ENCODE measurements at regions not wholly inside any gene's neighbourhood (a gene's known extent, or its start where the extent isn't known, plus 50 kb on each side); places are given as distances from the start of the nearest gene placed in this dataset.

DNA sequence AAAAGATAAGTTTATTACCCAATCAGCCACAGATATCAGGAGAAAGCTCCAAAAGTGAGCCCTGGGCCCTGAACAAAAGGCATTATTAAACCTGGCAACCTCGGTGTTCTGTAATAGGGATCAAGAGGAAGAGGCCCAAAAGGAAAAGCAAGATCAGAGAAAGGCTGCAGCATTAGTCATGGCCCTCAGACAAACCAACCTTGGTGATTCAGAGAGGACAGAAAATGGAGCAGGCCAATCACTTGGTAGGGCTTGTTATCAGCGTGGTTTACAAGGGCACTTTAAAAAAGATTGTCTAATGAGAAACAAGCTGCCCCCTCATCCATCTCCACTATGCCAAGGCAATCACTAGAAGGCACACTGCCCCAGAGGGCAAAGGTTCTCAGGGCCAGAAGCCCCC, 75.7 kb downstream of the AGTR2 start:
- no peaks in the 10 kb centered on the region for H3K36me3 ChIP-seq (ENCODE audit: control insufficient read depth in 2 of 2, insufficient read depth in 2 of 2, low read length in 1 of 2)
- H3K4me3 ChIP-seq (ENCODE audit: low read depth in 1 of 2, low read length in 2 of 2): no peak overlapping the region
- no peaks in the 10 kb centered on the region for H3K27me3 ChIP-seq (ENCODE audit: control insufficient read depth in 1 of 2, insufficient read depth in 2 of 2, low read length in 2 of 2)
- H3K27ac ChIP-seq (ENCODE audit: low read depth in 2 of 2, low read length in 1 of 2): no peak overlapping the region
- no peaks in the 10 kb centered on the region for H3K4me1 ChIP-seq (ENCODE audit: control insufficient read depth in 2 of 2, insufficient read depth in 2 of 2, low read length in 1 of 2)
- peaks cover 0 to 3% of the 10 kb centered on the region in 2 donors for H3K9me3 ChIP-seq (ENCODE audit: control insufficient read depth in 2 of 2, insufficient read depth in 1 of 2, low read depth in 1 of 2, low read length in 1 of 2)
- WGBS, 2 donors: 53 to 72% methylated on average over 2 of the region's 2 CpGs

DNA sequence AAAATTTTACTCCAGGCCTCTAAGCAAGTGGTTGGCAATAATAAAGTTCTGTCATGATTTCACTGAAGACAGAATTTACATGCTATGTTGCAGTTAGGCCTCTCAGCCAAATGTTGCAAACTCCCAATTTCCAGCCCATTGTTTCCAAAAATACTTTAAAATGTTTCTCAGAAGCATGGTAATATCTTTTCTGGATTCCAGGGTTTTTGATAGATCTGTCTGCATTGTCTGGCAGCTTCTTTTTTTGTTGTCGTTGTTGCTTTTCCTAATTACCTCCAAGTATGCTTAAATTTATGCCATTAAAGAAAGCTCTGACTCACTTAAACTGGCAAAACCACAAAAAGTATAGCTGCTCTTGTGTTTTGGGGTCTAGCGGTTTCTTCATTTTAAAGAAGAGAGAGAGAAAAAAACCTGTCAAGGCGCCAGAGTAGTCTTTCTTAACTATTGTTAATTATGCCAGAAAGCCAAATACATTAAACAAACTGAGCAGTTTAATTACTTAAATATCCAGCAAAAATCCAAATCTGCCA, 97.0 kb downstream of the AGTR2 start:
- H3K36me3 ChIP-seq (ENCODE audit: control insufficient read depth in 2 of 2, insufficient read depth in 2 of 2, low read length in 1 of 2): no peaks in the 10 kb centered on the region
- no peak overlapping the region for H3K27ac ChIP-seq (ENCODE audit: low read depth in 2 of 2, low read length in 1 of 2)
- WGBS, 2 donors: 63 to 66% methylated on average over 3 of the region's 3 CpGs
- H3K27me3 ChIP-seq (ENCODE audit: control insufficient read depth in 1 of 2, insufficient read depth in 2 of 2, low read length in 2 of 2): no peaks in the 10 kb centered on the region
- no peaks in the 10 kb centered on the region for H3K9me3 ChIP-seq (ENCODE audit: control insufficient read depth in 2 of 2, insufficient read depth in 1 of 2, low read depth in 1 of 2, low read length in 1 of 2)
- H3K4me3 ChIP-seq (ENCODE audit: low read depth in 1 of 2, low read length in 2 of 2): no peak overlapping the region
- H3K4me1 ChIP-seq (ENCODE audit: control insufficient read depth in 2 of 2, insufficient read depth in 2 of 2, low read length in 1 of 2): no peaks in the 10 kb centered on the region

DNA sequence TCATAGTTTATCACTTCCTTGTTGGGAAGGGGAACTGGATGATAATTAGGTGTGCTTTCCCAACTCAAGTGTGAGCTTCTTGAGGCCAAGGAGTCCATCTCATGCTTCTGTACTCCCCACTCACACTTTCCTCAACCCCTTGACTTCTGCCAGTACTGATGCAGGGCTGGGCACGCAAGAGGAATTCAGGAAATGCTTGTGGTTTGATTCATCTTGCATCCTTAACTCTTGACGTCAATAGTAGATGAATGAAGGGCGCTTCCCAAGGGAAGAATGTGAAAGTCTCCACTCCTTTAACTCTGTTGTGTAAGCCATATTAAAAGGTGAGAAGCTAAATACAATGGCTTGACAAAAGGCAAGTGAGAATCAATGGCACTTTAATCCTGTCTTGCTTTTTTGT, 101.8 kb downstream of the AGTR2 start:
- 28 to 36% methylated on average over 3 of the region's 3 CpGs for WGBS, 2 donors
- no peaks in the 10 kb centered on the region for H3K4me1 ChIP-seq (ENCODE audit: control insufficient read depth in 2 of 2, insufficient read depth in 2 of 2, low read length in 1 of 2)
- H3K27me3 ChIP-seq (ENCODE audit: control insufficient read depth in 1 of 2, insufficient read depth in 2 of 2, low read length in 2 of 2): no peaks in the 10 kb centered on the region
- H3K9me3 ChIP-seq (ENCODE audit: control insufficient read depth in 2 of 2, insufficient read depth in 1 of 2, low read depth in 1 of 2, low read length in 1 of 2): no peaks in the 10 kb centered on the region
- no peaks in the 10 kb centered on the region for H3K36me3 ChIP-seq (ENCODE audit: control insufficient read depth in 2 of 2, insufficient read depth in 2 of 2, low read length in 1 of 2)
- no peak overlapping the region for H3K27ac ChIP-seq (ENCODE audit: low read depth in 2 of 2, low read length in 1 of 2)
- H3K4me3 ChIP-seq (ENCODE audit: low read depth in 1 of 2, low read length in 2 of 2): no peak overlapping the region

DNA sequence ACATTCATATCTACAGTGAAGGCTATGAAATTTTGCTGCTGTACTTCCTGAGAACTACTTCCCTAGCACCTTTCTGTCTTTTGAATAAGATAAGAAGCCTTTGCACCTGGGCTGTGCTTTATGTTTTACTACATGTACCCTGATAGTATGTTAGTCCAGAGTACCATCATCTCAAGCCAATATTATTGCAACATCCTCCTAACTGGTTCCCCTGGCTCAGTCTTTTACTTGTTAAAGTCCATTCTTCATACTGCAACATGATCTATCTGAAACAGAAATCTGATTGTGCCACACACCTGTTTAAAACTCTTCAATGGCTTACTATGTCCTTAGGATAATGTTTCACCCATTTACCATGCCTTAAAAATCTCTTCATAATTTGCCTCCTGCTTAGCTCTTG, 102.3 kb downstream of the AGTR2 start:
- no peaks in the 10 kb centered on the region for H3K9me3 ChIP-seq (ENCODE audit: control insufficient read depth in 2 of 2, insufficient read depth in 1 of 2, low read depth in 1 of 2, low read length in 1 of 2)
- no peaks in the 10 kb centered on the region for H3K4me1 ChIP-seq (ENCODE audit: control insufficient read depth in 2 of 2, insufficient read depth in 2 of 2, low read length in 1 of 2)
- no peak overlapping the region for H3K4me3 ChIP-seq (ENCODE audit: low read depth in 1 of 2, low read length in 2 of 2)
- no peak overlapping the region for H3K27ac ChIP-seq (ENCODE audit: low read depth in 2 of 2, low read length in 1 of 2)
- H3K27me3 ChIP-seq (ENCODE audit: control insufficient read depth in 1 of 2, insufficient read depth in 2 of 2, low read length in 2 of 2): no peaks in the 10 kb centered on the region
- H3K36me3 ChIP-seq (ENCODE audit: control insufficient read depth in 2 of 2, insufficient read depth in 2 of 2, low read length in 1 of 2): no peaks in the 10 kb centered on the region

DNA sequence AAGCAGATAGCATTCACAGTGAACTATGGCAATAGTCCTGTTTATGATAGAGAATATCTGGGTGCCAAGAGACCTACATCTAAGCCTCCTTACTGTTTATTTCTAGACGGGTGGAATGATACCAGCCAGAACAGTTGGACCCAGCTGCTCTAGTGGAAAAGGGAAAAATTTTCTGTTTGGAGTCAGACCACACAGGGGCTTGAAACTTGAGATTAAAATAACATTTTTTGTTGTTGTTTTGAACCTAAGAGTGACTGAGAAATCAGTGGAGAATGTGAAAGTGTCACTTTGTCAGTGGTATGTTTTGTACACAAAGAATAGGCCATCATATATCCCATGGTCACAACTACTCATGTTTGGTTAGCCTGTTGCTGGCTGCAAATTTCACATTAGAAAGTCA, 105.7 kb downstream of the AGTR2 start:
- H3K27ac ChIP-seq (ENCODE audit: low read depth in 2 of 2, low read length in 1 of 2): no peak overlapping the region
- no peaks in the 10 kb centered on the region for H3K36me3 ChIP-seq (ENCODE audit: control insufficient read depth in 2 of 2, insufficient read depth in 2 of 2, low read length in 1 of 2)
- H3K9me3 ChIP-seq (ENCODE audit: control insufficient read depth in 2 of 2, insufficient read depth in 1 of 2, low read depth in 1 of 2, low read length in 1 of 2): no peaks in the 10 kb centered on the region
- H3K4me3 ChIP-seq (ENCODE audit: low read depth in 1 of 2, low read length in 2 of 2): no peak overlapping the region
- 32 to 41% methylated on average over 1 of the region's 1 CpG for WGBS, 2 donors
- H3K27me3 ChIP-seq (ENCODE audit: control insufficient read depth in 1 of 2, insufficient read depth in 2 of 2, low read length in 2 of 2): no peaks in the 10 kb centered on the region
- no peaks in the 10 kb centered on the region for H3K4me1 ChIP-seq (ENCODE audit: control insufficient read depth in 2 of 2, insufficient read depth in 2 of 2, low read length in 1 of 2)

DNA sequence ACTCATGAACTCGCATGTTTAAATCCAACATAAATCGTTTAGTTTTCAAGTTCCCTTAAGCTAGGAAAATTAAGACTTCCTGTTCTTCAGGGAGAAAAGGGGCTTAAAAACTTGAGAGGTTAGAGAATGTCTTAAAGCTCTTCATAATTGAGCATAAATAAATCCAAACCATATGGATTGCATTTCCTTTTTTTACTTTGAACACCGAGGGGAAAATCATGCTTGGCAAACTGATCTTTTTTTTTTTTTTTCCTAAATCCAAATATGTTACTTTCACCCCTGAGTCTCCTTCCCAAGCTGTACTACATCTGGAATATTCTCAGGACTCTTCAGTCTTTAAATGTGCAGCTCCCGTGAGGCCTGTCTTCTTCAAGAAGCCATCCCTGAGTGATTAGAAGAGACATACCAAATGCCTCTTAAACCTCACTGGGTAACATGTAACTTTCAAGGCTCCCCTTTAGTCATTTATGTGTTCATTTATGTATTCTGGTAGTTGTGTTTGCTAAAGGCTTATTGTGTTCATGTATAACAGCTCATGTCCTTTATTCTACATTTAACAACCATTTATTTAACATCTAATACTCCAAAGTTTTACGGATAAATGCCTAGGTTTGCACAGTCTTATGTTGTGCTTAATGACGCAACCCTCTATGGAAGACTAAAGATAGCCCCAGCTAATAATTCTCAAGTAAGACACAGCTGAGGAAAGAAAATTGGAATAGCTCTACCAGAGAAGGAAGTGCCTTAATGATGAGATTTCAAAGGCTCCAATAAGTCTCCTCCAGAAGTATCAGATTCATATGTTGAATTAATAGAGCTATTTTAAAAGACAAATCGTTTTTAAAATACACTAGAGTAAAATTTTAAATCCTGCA, 107.0 kb downstream of the AGTR2 start:
- 52 to 70% methylated on average over 7 of the region's 7 CpGs for WGBS, 2 donors
- Histone ChIP-seq H3K4me1 (ENCODE audit: control insufficient read depth in 2 of 2, insufficient read depth in 2 of 2, low read length in 1 of 2) (no peaks in the 10 kb centered on the region), H3K27me3 (ENCODE audit: control insufficient read depth in 1 of 2, insufficient read depth in 2 of 2, low read length in 2 of 2) (no peaks in the 10 kb centered on the region), H3K36me3 (ENCODE audit: control insufficient read depth in 2 of 2, insufficient read depth in 2 of 2, low read length in 1 of 2) (no peaks in the 10 kb centered on the region), H3K27ac (ENCODE audit: low read depth in 2 of 2, low read length in 1 of 2) (no peak overlapping the region), H3K9me3 (ENCODE audit: control insufficient read depth in 2 of 2, insufficient read depth in 1 of 2, low read depth in 1 of 2, low read length in 1 of 2) (no peaks in the 10 kb centered on the region), H3K4me3 (ENCODE audit: low read depth in 1 of 2, low read length in 2 of 2) (no peak overlapping the region)

DNA sequence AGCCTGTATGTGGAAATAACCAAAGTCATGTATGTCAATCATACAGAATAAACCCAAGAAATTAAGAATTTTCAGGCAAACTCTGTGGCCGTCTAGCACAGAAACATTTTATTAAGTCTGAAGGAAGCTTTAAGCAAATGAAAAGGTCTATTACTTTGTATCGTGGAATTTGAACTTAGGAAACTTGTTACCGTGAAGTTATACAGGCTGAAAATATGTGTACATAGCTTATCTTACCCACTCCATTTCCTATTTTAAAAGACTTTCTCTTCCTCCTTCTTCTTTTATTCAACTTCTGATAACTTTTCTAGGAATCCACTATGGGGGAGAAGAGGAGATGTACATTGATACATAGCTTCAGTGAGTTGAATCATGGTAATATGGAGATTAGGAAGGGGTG, 108.3 kb downstream of the AGTR2 start:
- no peaks in the 10 kb centered on the region for H3K27me3 ChIP-seq (ENCODE audit: control insufficient read depth in 1 of 2, insufficient read depth in 2 of 2, low read length in 2 of 2)
- WGBS, 2 donors: 66 to 82% methylated on average over 3 of the region's 3 CpGs
- H3K4me3 ChIP-seq (ENCODE audit: low read depth in 1 of 2, low read length in 2 of 2): no peak overlapping the region
- H3K27ac ChIP-seq (ENCODE audit: low read depth in 2 of 2, low read length in 1 of 2): no peak overlapping the region
- H3K36me3 ChIP-seq (ENCODE audit: control insufficient read depth in 2 of 2, insufficient read depth in 2 of 2, low read length in 1 of 2): no peaks in the 10 kb centered on the region
- H3K4me1 ChIP-seq (ENCODE audit: control insufficient read depth in 2 of 2, insufficient read depth in 2 of 2, low read length in 1 of 2): no peaks in the 10 kb centered on the region
- no peaks in the 10 kb centered on the region for H3K9me3 ChIP-seq (ENCODE audit: control insufficient read depth in 2 of 2, insufficient read depth in 1 of 2, low read depth in 1 of 2, low read length in 1 of 2)

DNA sequence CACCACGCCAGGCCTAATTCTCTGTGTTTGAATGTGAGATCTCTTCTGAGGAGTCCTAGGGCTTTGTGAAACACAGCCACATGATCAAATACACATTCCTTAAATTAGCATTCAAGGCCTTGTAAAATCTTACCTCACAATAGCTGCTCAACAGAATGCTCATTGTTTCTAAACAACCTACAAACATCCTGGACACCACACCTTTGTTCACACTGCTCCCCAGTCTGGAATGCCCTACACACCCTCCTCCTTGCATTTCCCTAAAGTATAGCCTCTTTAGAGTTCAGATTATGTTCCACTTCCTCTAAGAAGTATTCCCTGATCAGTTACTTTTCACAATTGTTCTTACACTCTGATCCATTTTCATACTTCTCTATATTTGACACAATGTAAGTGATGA, 110.6 kb downstream of the AGTR2 start:
- 54 to 74% methylated on average over 1 of the region's 1 CpG for WGBS, 2 donors
- Histone ChIP-seq H3K4me1 (ENCODE audit: control insufficient read depth in 2 of 2, insufficient read depth in 2 of 2, low read length in 1 of 2) (no peaks in the 10 kb centered on the region), H3K9me3 (ENCODE audit: control insufficient read depth in 2 of 2, insufficient read depth in 1 of 2, low read depth in 1 of 2, low read length in 1 of 2) (no peaks in the 10 kb centered on the region), H3K4me3 (ENCODE audit: low read depth in 1 of 2, low read length in 2 of 2) (no peak overlapping the region), H3K27me3 (ENCODE audit: control insufficient read depth in 1 of 2, insufficient read depth in 2 of 2, low read length in 2 of 2) (no peaks in the 10 kb centered on the region), H3K27ac (ENCODE audit: low read depth in 2 of 2, low read length in 1 of 2) (no peak overlapping the region), H3K36me3 (ENCODE audit: control insufficient read depth in 2 of 2, insufficient read depth in 2 of 2, low read length in 1 of 2) (no peaks in the 10 kb centered on the region)

DNA sequence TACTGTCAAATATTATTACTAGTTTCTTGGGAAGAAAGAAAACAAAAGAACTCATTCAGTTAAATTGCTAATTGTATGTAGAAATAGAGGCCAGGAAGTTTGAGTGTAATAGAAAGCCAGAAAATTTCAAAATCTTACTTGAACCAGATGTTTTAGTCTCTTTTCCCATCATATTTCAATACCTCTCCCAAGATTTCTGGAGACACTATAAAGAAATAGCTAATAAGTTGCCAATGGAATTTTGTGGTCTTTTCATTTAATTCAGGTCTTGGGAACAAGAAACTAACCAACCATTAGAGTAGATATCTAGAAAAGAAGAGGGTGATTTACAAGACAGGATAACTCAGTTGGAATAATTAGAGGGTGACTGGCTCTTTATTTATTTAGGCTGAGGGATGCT, 112.2 kb downstream of the AGTR2 start:
- no peak overlapping the region for H3K4me3 ChIP-seq (ENCODE audit: low read depth in 1 of 2, low read length in 2 of 2)
- H3K36me3 ChIP-seq (ENCODE audit: control insufficient read depth in 2 of 2, insufficient read depth in 2 of 2, low read length in 1 of 2): no peaks in the 10 kb centered on the region
- H3K4me1 ChIP-seq (ENCODE audit: control insufficient read depth in 2 of 2, insufficient read depth in 2 of 2, low read length in 1 of 2): no peaks in the 10 kb centered on the region
- no peak overlapping the region for H3K27ac ChIP-seq (ENCODE audit: low read depth in 2 of 2, low read length in 1 of 2)
- H3K27me3 ChIP-seq (ENCODE audit: control insufficient read depth in 1 of 2, insufficient read depth in 2 of 2, low read length in 2 of 2): no peaks in the 10 kb centered on the region
- H3K9me3 ChIP-seq (ENCODE audit: control insufficient read depth in 2 of 2, insufficient read depth in 1 of 2, low read depth in 1 of 2, low read length in 1 of 2): no peaks in the 10 kb centered on the region

DNA sequence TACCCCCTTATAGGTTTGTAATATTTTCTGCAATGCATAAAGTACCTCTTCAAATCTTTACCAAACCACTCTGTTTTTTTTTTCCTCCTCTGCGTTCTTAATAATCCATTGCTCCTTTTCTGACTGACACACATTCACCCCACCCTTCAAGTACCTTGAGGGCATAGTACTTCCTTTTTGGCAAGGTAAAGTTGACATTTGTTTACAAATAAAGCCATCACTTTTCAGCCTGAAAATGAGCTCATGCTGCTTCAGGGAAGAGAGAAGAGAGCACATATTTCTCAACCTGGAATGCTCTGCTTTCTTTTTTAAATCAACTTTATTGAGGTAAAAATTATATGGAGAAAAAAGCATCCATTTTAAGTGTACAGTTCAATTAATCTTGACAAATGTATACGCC, 113.9 kb downstream of the AGTR2 start:
- Histone ChIP-seq H3K36me3 (ENCODE audit: control insufficient read depth in 2 of 2, insufficient read depth in 2 of 2, low read length in 1 of 2) (no peaks in the 10 kb centered on the region), H3K4me1 (ENCODE audit: control insufficient read depth in 2 of 2, insufficient read depth in 2 of 2, low read length in 1 of 2) (no peaks in the 10 kb centered on the region), H3K9me3 (ENCODE audit: control insufficient read depth in 2 of 2, insufficient read depth in 1 of 2, low read depth in 1 of 2, low read length in 1 of 2) (no peaks in the 10 kb centered on the region), H3K27me3 (ENCODE audit: control insufficient read depth in 1 of 2, insufficient read depth in 2 of 2, low read length in 2 of 2) (peaks cover 0 to 4% of the 10 kb centered on the region in 2 donors), H3K4me3 (ENCODE audit: low read depth in 1 of 2, low read length in 2 of 2) (no peak overlapping the region), H3K27ac (ENCODE audit: low read depth in 2 of 2, low read length in 1 of 2) (no peak overlapping the region)
- WGBS, 2 donors: 30 to 50% methylated on average over 2 of the region's 2 CpGs
